ENCODE measurements at regions not wholly inside any gene's neighbourhood (a gene's known extent, or its start where the extent isn't known, plus 50 kb on each side); places are given as distances from the start of the nearest gene placed in this dataset.

- TF ChIP-seq REST (IDR thresholded peaks at IDR 0.05; ENCODE audit: insufficient replicate concordance, low read depth): no peak
- TF ChIP-seq POLR2AphosphoS5 (IDR thresholded peaks at IDR 0.05; ENCODE audit: low read depth): no peak
- no peak for TF ChIP-seq CTCF (IDR thresholded peaks at IDR 0.05; ENCODE audit: insufficient read depth, low read length)
- TF ChIP-seq SPI1 (IDR thresholded peaks at IDR 0.05; ENCODE audit: borderline replicate concordance, low read depth): no peak
- no peak for TF ChIP-seq GABPA (IDR thresholded peaks at IDR 0.05; ENCODE audit: low read depth)
- DNase-seq (ENCODE audit: low read depth in 1 of 2, low spot score in 1 of 2): no peak
- no peak overlapping the region for H3K27ac ChIP-seq (replicated peaks)
- no peak overlapping the region for H3K4me3 ChIP-seq (replicated peaks; ENCODE audit: insufficient read depth, low read length)
- no peaks in the 10 kb centered on the region for H3K27me3 ChIP-seq (ENCODE audit: insufficient read depth, poor library complexity, severe bottlenecking)
Observed at GRCh38 chr16:66260522-66261254, 105.8 kb upstream of the CDH5 start.

GRCh38 chr16:66258916-66259845 lies 107.3 kb upstream of the CDH5 start:
- Histone ChIP-seq H3K27ac (replicated peaks) (no peak overlapping the region), H3K4me3 (replicated peaks; ENCODE audit: insufficient read depth, low read length) (no peak overlapping the region), H3K27me3 (ENCODE audit: insufficient read depth, poor library complexity, severe bottlenecking) (no peaks in the 10 kb centered on the region)
- DNase-seq (ENCODE audit: low read depth in 1 of 2, low spot score in 1 of 2): no peak
- TF ChIP-seq GABPA (IDR thresholded peaks at IDR 0.05; ENCODE audit: low read depth) (no peak), REST (IDR thresholded peaks at IDR 0.05; ENCODE audit: insufficient replicate concordance, low read depth) (no peak), CTCF (IDR thresholded peaks at IDR 0.05; ENCODE audit: insufficient read depth, low read length) (no peak), POLR2AphosphoS5 (IDR thresholded peaks at IDR 0.05; ENCODE audit: low read depth) (no peak), SPI1 (IDR thresholded peaks at IDR 0.05; ENCODE audit: borderline replicate concordance, low read depth) (no peak)

GRCh38 chr16:66256919-66257318 lies 109.6 kb upstream of the CDH5 start:
- Histone ChIP-seq H3K27ac (replicated peaks) (no peak overlapping the region), H3K4me3 (replicated peaks; ENCODE audit: insufficient read depth, low read length) (no peak overlapping the region), H3K27me3 (ENCODE audit: insufficient read depth, poor library complexity, severe bottlenecking) (no peaks in the 10 kb centered on the region)
- no peak for DNase-seq (ENCODE audit: low read depth in 1 of 2, low spot score in 1 of 2)
- TF ChIP-seq CTCF (IDR thresholded peaks at IDR 0.05; ENCODE audit: insufficient read depth, low read length) (no peak), GABPA (IDR thresholded peaks at IDR 0.05; ENCODE audit: low read depth) (no peak), SPI1 (IDR thresholded peaks at IDR 0.05; ENCODE audit: borderline replicate concordance, low read depth) (no peak), POLR2AphosphoS5 (IDR thresholded peaks at IDR 0.05; ENCODE audit: low read depth) (no peak), REST (IDR thresholded peaks at IDR 0.05; ENCODE audit: insufficient replicate concordance, low read depth) (no peak)
